ENCODE measurements at regions not wholly inside any gene's neighbourhood (a gene's known extent, or its start where the extent isn't known, plus 50 kb on each side); places are given as distances from the start of the nearest gene placed in this dataset.

DNA sequence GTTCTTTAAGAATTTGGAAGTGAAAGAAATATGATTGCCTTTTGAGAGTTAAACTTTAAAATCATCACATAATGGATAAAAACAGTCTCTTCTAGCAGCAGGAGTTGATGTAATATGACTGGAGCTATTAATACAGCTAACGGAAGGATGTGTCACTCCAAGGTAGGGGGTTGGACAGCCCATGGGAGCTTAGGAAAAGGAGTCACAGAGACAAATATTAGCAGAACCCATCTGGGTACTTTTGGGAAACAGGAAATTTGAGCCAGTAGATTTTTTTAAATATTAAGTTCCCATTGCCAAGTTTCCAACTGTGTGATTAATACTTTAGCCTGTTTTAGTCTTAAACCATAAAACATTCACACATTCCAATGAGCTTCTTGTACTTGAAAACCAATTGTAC, 164.7 kb upstream of the RIMS1 start:
- no peak for TF ChIP-seq YY1 (IDR thresholded peaks at IDR 0.05; ENCODE audit: insufficient read depth, insufficient read length)
- TF ChIP-seq ZNF274 (IDR thresholded peaks at IDR 0.05; ENCODE audit: low read depth, low read length), result no peak
- TF ChIP-seq SUZ12 (IDR thresholded peaks at IDR 0.05; ENCODE audit: extremely low read depth, insufficient read depth, insufficient read length), result no peak

Measured in NT2/D1 (cell line).